Naive thymus-derived CD4-positive, alpha-beta T cell (primary cell): ENCODE measurements at regions not wholly inside any gene's neighbourhood (a gene's known extent, or its start where the extent isn't known, plus 50 kb on each side); places are given as distances from the start of the nearest gene placed in this dataset.

ENCODE experiments used
- ATAC-seq: fragments of 150-1000 bp; cut with Tn5 transposase; 2 replicates; pipeline ENCODE4 v1.10.0; 2021; ENCODE audit warnings: mild to moderate bottlenecking, moderate library complexity
- CTCF ChIA-PET: fragments of 350-600 bp; sonication (Branson Sonifier 250); formaldehyde crosslinking; loops from one replicate; lab custom pipeline; 2021; ENCODE audit warnings: antibody characterized with exemption; lab: Charles Lee
- POLR2A ChIA-PET: fragments of 350-600 bp; sonication (Branson Sonifier 250); formaldehyde crosslinking; loops from one replicate; lab custom pipeline; 2021; ENCODE audit warnings: antibody characterized with exemption, inconsistent platforms; lab: Charles Lee
- DNase-seq, 9 donors: peaks; one replicate each; pipeline versions ENCODE4 v3.0.0 to v3.0.0-alpha.2; 2020 to 2022; ENCODE audit warnings: mixed read lengths in 1 of 9
- H3K27ac ChIP-seq: one replicate; pipeline ENCODE4 v1.7.0; 2013; ENCODE audit warnings: mild to moderate bottlenecking, low read depth, low read length, moderate library complexity
- H3K27me3 ChIP-seq, 2 donors: one replicate each; pipeline ENCODE4 v1.7.0; 2013; ENCODE audit warnings: low read length in 2 of 2, mild to moderate bottlenecking in 2 of 2, moderate library complexity in 2 of 2; ENCODE audit not compliant: control insufficient read depth in 2 of 2, insufficient read depth in 2 of 2
- H3K36me3 ChIP-seq, 3 experiments: 1 replicate in 2 of 3; 2 replicates in 1 of 3; pipeline ENCODE4 v1.7.0; 2013; ENCODE audit warnings: low read length in 3 of 3, mild to moderate bottlenecking in 3 of 3, moderate library complexity in 1 of 3; ENCODE audit not compliant: insufficient read depth in 3 of 3, control insufficient read depth in 2 of 3
- H3K4me1 ChIP-seq, 2 donors: one replicate each; pipeline ENCODE4 v1.7.0; 2013; ENCODE audit warnings: low read length in 2 of 2, mild to moderate bottlenecking in 2 of 2, moderate library complexity in 1 of 2; ENCODE audit not compliant: control insufficient read depth in 2 of 2, insufficient read depth in 2 of 2
- H3K4me3 ChIP-seq: 2 replicates; pipeline ENCODE4 v1.7.0; 2013; ENCODE audit warnings: mild to moderate bottlenecking, low read length
- H3K9me3 ChIP-seq, 3 experiments: 1 replicate in 2 of 3; 2 replicates in 1 of 3; pipeline ENCODE4 v1.7.0; 2013; ENCODE audit warnings: low read length in 3 of 3; ENCODE audit not compliant: control insufficient read depth in 2 of 3
- H3K27ac Mint-ChIP-seq, 9 donors: one replicate each; pipeline ENCODE4 v1.8.0; 2020 to 2022; ENCODE audit warnings: mixed read lengths in 9 of 9, mild to moderate bottlenecking in 8 of 9, moderate library complexity in 5 of 9, inconsistent platforms in 2 of 9
- H3K27me3 Mint-ChIP-seq, 5 donors: one replicate each; pipeline ENCODE4 v1.8.0; 2021 to 2022; ENCODE audit warnings: mixed read lengths in 5 of 5, mild to moderate bottlenecking in 1 of 5
- H3K36me3 Mint-ChIP-seq, 5 donors: one replicate each; pipeline ENCODE4 v1.8.0; 2020 to 2022; ENCODE audit warnings: mixed read lengths in 5 of 5, mild to moderate bottlenecking in 3 of 5, inconsistent platforms in 1 of 5
- H3K4me1 Mint-ChIP-seq, 7 donors: one replicate each; pipeline ENCODE4 v1.8.0; 2020 to 2022; ENCODE audit warnings: mixed read lengths in 7 of 7, mild to moderate bottlenecking in 3 of 7, inconsistent platforms in 1 of 7
- H3K4me3 Mint-ChIP-seq, 10 donors: one replicate each; pipeline ENCODE4 v1.8.0; 2020 to 2022; ENCODE audit warnings: mild to moderate bottlenecking in 10 of 10, mixed read lengths in 10 of 10, moderate library complexity in 6 of 10, inconsistent platforms in 2 of 10
- H3K9me3 Mint-ChIP-seq, 11 donors: one replicate each; pipeline ENCODE4 v1.8.0; 2020 to 2022; ENCODE audit warnings: mixed read lengths in 11 of 11, mild to moderate bottlenecking in 4 of 11, inconsistent platforms in 1 of 11, moderate library complexity in 1 of 11
- intact Hi-C, 2 donors: fragments of 100-400 bp; cut with micrococcal nuclease; formaldehyde crosslinking; loops; one replicate each; pipeline ENCODE4 v1.15.1; 2023

GRCh38 chr5:176736931-176737745 lies 73.2 kb upstream of the UNC5A start:
- no peaks in the 10 kb centered on the region for H3K36me3 ChIP-seq
- Mint-ChIP-seq H3K36me3 (no peaks in the 10 kb centered on the region), H3K27ac (no peak overlapping the region), H3K27me3 (peaks cover 34 to 54% (median 51%) of the 10 kb centered on the region in 5 donors), H3K4me1 (peaks cover 0 to 10% (median 4%) of the 10 kb centered on the region in 7 donors), H3K9me3 (peaks cover 0 to 2% (median 0%) of the 10 kb centered on the region in 11 donors), H3K4me3 (no peak overlapping the region)
- H3K27me3 ChIP-seq, result no peaks in the 10 kb centered on the region
- CTCF ChIA-PET, result no interaction called here
- DNase-seq (no peak), ATAC-seq (no peak)
- no peak overlapping the region for H3K27ac ChIP-seq
- intact Hi-C loops, result no loop called here
- POLR2A ChIA-PET, result no interaction called here
- H3K4me1 ChIP-seq, result no peaks in the 10 kb centered on the region
- H3K4me3 ChIP-seq, result no peak overlapping the region
- H3K9me3 ChIP-seq, result no peaks in the 10 kb centered on the region

- peaks cover 0 to 3% (median 0%) of the 10 kb centered on the region in 5 donors for H3K36me3 Mint-ChIP-seq
- ATAC-seq (no peak), DNase-seq (no peak)
- H3K4me1 ChIP-seq, result no peaks in the 10 kb centered on the region
- H3K27me3 Mint-ChIP-seq, result peaks cover 37 to 60% (median 49%) of the 10 kb centered on the region in 5 donors
- H3K9me3 ChIP-seq, result no peaks in the 10 kb centered on the region
- no peak overlapping the region for H3K4me3 Mint-ChIP-seq
- H3K27me3 ChIP-seq, result no peaks in the 10 kb centered on the region
- peaks cover 0 to 12% (median 9%) of the 10 kb centered on the region in 7 donors for H3K4me1 Mint-ChIP-seq
- H3K27ac Mint-ChIP-seq, result no peak overlapping the region
- ChIA-PET CTCF (no interaction called here), POLR2A (no interaction called here)
- H3K9me3 Mint-ChIP-seq, result peaks cover 0 to 2% (median 0%) of the 10 kb centered on the region in 11 donors
- H3K36me3 ChIP-seq, result no peaks in the 10 kb centered on the region
- intact Hi-C loops, result no loop called here
- H3K27ac ChIP-seq, result no peak overlapping the region
- H3K4me3 ChIP-seq, result no peak overlapping the region
Observed at GRCh38 chr5:176737746-176738636, 72.4 kb upstream of the UNC5A start.

GRCh38 chr5:176738637-176739250 lies 71.6 kb upstream of the UNC5A start:
- H3K36me3 Mint-ChIP-seq, result peaks cover 0 to 3% (median 0%) of the 10 kb centered on the region in 5 donors

GRCh38 chr5:176739461-176740051 lies 70.8 kb upstream of the UNC5A start:
- ChIA-PET CTCF (no interaction called here), POLR2A (no interaction called here)
- Mint-ChIP-seq H3K27ac (peak overlapping the region in 1 of 9 donors; percentile 60), H3K36me3 (peaks cover 0 to 3% (median 0%) of the 10 kb centered on the region in 5 donors), H3K9me3 (peaks cover 0 to 2% (median 0%) of the 10 kb centered on the region in 11 donors), H3K4me1 (peaks cover 0 to 24% (median 14%) of the 10 kb centered on the region in 7 donors), H3K27me3 (peaks cover 47 to 74% (median 58%) of the 10 kb centered on the region in 5 donors), H3K4me3 (no peak overlapping the region)
- peaks cover 0 to 11% of the 10 kb centered on the region in 2 donors for H3K4me1 ChIP-seq
- H3K9me3 ChIP-seq, result no peaks in the 10 kb centered on the region
- peaks cover 0 to 9% of the 10 kb centered on the region in 2 donors for H3K27me3 ChIP-seq
- no peak overlapping the region for H3K4me3 ChIP-seq
- no peak overlapping the region for H3K27ac ChIP-seq
- intact Hi-C loops, result loop anchor here in 1 of 2 donors (10.0 kb wide), 1 partner anchor 75 kb away; no protein-coding TSS in a partner anchor
- no peak for ATAC-seq
- DNase-seq, result peak in 1 of 9 donors; percentile 18
- no peaks in the 10 kb centered on the region for H3K36me3 ChIP-seq

More at GRCh38 chr5:176738637-176739250, 71.6 kb upstream of the UNC5A start:
- Mint-ChIP-seq H3K27me3 (peaks cover 39 to 66% (median 49%) of the 10 kb centered on the region in 5 donors), H3K27ac (no peak overlapping the region), H3K4me3 (no peak overlapping the region), H3K4me1 (peaks cover 0 to 15% (median 10%) of the 10 kb centered on the region in 7 donors), H3K9me3 (peaks cover 0 to 2% (median 0%) of the 10 kb centered on the region in 11 donors)
- intact Hi-C loops, result no loop called here
- CTCF ChIA-PET, result no interaction called here
- Histone ChIP-seq H3K27ac (no peak overlapping the region), H3K27me3 (peaks cover 0 to 6% of the 10 kb centered on the region in 2 donors), H3K4me1 (peaks cover 0 to 3% of the 10 kb centered on the region in 2 donors), H3K4me3 (no peak overlapping the region), H3K9me3 (no peaks in the 10 kb centered on the region), H3K36me3 (no peaks in the 10 kb centered on the region)
- POLR2A ChIA-PET, result no interaction called here
- no peak for ATAC-seq
- peak in 1 of 9 donors; percentile 14 for DNase-seq

GRCh38 chr5:176740131-176740701 lies 70.1 kb upstream of the UNC5A start:
- peak in 1 of 9 donors; percentile 11 for DNase-seq
- ChIA-PET POLR2A (no interaction called here), CTCF (no interaction called here)
- H3K36me3 ChIP-seq, result no peaks in the 10 kb centered on the region
- peaks cover 0 to 9% of the 10 kb centered on the region in 2 donors for H3K27me3 ChIP-seq
- Mint-ChIP-seq H3K27me3 (peaks cover 50 to 81% (median 60%) of the 10 kb centered on the region in 5 donors), H3K4me1 (peaks cover 2 to 30% (median 21%) of the 10 kb centered on the region in 7 donors), H3K36me3 (peaks cover 0 to 3% (median 0%) of the 10 kb centered on the region in 5 donors), H3K27ac (no peak overlapping the region), H3K9me3 (peaks cover 0 to 2% (median 0%) of the 10 kb centered on the region in 11 donors), H3K4me3 (no peak overlapping the region)
- H3K4me3 ChIP-seq, result no peak overlapping the region
- no peak for ATAC-seq
- no peak overlapping the region for H3K27ac ChIP-seq
- peaks cover 0 to 11% of the 10 kb centered on the region in 2 donors for H3K4me1 ChIP-seq
- H3K9me3 ChIP-seq, result no peaks in the 10 kb centered on the region
- intact Hi-C loops, result loop anchor here in 1 of 2 donors (10.0 kb wide), 1 partner anchor 75 kb away; no protein-coding TSS in a partner anchor
